PC-9 (cell line): ENCODE measurements at regions not wholly inside any gene's neighbourhood (a gene's known extent, or its start where the extent isn't known, plus 50 kb on each side); places are given as distances from the start of the nearest gene placed in this dataset.

ENCODE experiments used
- CTCF ChIP-seq: fragments of 200-600 bp; sonication (generic); conservative IDR thresholded peaks from 2 replicates; pipeline ENCODE4 v1.6.1; 2017; ENCODE audit warnings: mixed run types, antibody characterized with exemption, mild to moderate bottlenecking, moderate library complexity
- EZH2 ChIP-seq: fragments of 200-600 bp; sonication (generic); IDR thresholded peaks from 2 replicates; pipeline ENCODE4 v1.8.0; 2017; ENCODE audit warnings: antibody characterized with exemption, low read depth

- TF ChIP-seq CTCF (no peak), EZH2 (no peak)
These were observed 606.8 kb downstream of the GBE1 start for GRCh38 chr3:81154611-81155143.
